DND-41 (cell line): ENCODE measurements at regions not wholly inside any gene's neighbourhood (a gene's known extent, or its start where the extent isn't known, plus 50 kb on each side); places are given as distances from the start of the nearest gene placed in this dataset.

ENCODE experiments used
- ATAC-seq: fragments of 200-7000 bp; cut with Tn5 transposase; 3 replicates; pipeline ENCODE4 v1.9.1; 2021; ENCODE audit warnings: low read depth; ENCODE audit not compliant: insufficient read depth
- DNase-seq: peaks from one replicate; pipeline ENCODE4 v3.0.0-alpha.2; 2020
- H2AFZ ChIP-seq: 2 replicates; pipeline ENCODE4 v1.6.0; 2012; ENCODE audit warnings: low read depth, low read length
- H3K27ac ChIP-seq: 2 replicates; pipeline ENCODE4 v1.5.1; 2012; ENCODE audit warnings: low read length, inconsistent platforms
- H3K27me3 ChIP-seq: fragments of 200-600 bp; sonication (generic); 2 replicates; pipeline ENCODE4 v1.6.0; 2012; ENCODE audit warnings: low read length, mild to moderate bottlenecking, inconsistent platforms; ENCODE audit not compliant: insufficient read depth, poor library complexity
- H3K36me3 ChIP-seq: 2 replicates; pipeline ENCODE4 v1.5.1; 2012; ENCODE audit warnings: low read length, inconsistent platforms; ENCODE audit not compliant: insufficient read depth
- H3K4me1 ChIP-seq: 2 replicates; pipeline ENCODE4 v1.5.1; 2012; ENCODE audit warnings: mild to moderate bottlenecking, low read length; ENCODE audit not compliant: insufficient read depth
- H3K4me2 ChIP-seq: 2 replicates; pipeline ENCODE4 v1.6.0; 2012; ENCODE audit warnings: mild to moderate bottlenecking, moderate library complexity, low read length, inconsistent platforms; ENCODE audit not compliant: insufficient read depth
- H3K4me3 ChIP-seq, 2 experiments: fragments of 200-600 bp in 1 of 2; shearing (Covaris generic) in 1 of 2; 2 replicates each; pipeline ENCODE4 v1.5.1; 2012 to 2016; ENCODE audit warnings: inconsistent platforms in 2 of 2, low read length in 2 of 2, mild to moderate bottlenecking in 2 of 2, low read depth in 1 of 2, moderate library complexity in 1 of 2
- H3K79me2 ChIP-seq: 2 replicates; pipeline ENCODE4 v1.6.0; 2012; ENCODE audit warnings: low read length, inconsistent platforms; ENCODE audit not compliant: insufficient read depth
- H3K9ac ChIP-seq: 2 replicates; pipeline ENCODE4 v1.6.0; 2012; ENCODE audit warnings: low read depth, mild to moderate bottlenecking, inconsistent platforms, low read length, moderate library complexity
- H3K9me3 ChIP-seq: 2 replicates; pipeline ENCODE4 v1.5.1; 2012; ENCODE audit warnings: low read length, moderate library complexity, mild to moderate bottlenecking, inconsistent platforms; ENCODE audit not compliant: insufficient read depth, severe bottlenecking
- H4K20me1 ChIP-seq: 2 replicates; pipeline ENCODE4 v1.6.0; 2012; ENCODE audit warnings: low read length; ENCODE audit not compliant: insufficient read depth
- EZH2 ChIP-seq: IDR thresholded peaks from 3 replicates; pipeline ENCODE4 v1.6.1; 2012; ENCODE audit warnings: borderline replicate concordance, low read depth, mild to moderate bottlenecking, moderate library complexity, low read length, inconsistent platforms; ENCODE audit not compliant: severe bottlenecking
- TF ChIP-seq, protein P1 (sequence below): IDR thresholded peaks from 2 replicates; pipeline ENCODE4 v1.5.1; 2012; ENCODE audit warnings: borderline replicate concordance, low read length, moderate library complexity, mild to moderate bottlenecking; ENCODE audit not compliant: poor library complexity, severe bottlenecking; ENCODE audit errors: extremely low read depth

DNA sequence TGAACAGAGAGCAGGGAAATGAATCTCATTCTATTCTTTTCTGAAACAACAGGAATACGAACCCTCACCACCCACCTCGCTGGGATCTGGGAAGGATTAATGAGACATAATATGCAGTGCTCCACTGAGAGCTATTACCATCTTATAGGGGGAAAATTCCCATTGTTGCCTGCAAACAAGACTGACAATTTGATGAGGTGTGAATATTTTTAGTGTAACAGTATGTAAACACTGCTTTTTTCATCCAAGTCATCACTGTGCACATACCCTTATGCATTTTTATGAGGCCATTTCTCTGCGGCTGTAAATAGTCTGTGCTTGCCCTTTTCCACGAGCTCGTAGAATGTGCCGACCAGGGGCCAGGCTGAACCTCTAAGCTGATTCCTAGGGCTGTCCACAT is 285.6 kb upstream of the CPEB2 start:
- no peaks in the 10 kb centered on the region for H3K27me3 ChIP-seq
- H3K9me3 ChIP-seq, result no peaks in the 10 kb centered on the region
- ATAC-seq (no peak), DNase-seq (no peak)
- H4K20me1 ChIP-seq, result no peaks in the 10 kb centered on the region
- H2AFZ ChIP-seq, result no peak overlapping the region
- H3K36me3 ChIP-seq, result no peaks in the 10 kb centered on the region
- H3K4me2 ChIP-seq, result no peak overlapping the region
- H3K9ac ChIP-seq, result no peak overlapping the region
- no peak overlapping the region for H3K4me3 ChIP-seq
- TF ChIP-seq, protein P1, sequence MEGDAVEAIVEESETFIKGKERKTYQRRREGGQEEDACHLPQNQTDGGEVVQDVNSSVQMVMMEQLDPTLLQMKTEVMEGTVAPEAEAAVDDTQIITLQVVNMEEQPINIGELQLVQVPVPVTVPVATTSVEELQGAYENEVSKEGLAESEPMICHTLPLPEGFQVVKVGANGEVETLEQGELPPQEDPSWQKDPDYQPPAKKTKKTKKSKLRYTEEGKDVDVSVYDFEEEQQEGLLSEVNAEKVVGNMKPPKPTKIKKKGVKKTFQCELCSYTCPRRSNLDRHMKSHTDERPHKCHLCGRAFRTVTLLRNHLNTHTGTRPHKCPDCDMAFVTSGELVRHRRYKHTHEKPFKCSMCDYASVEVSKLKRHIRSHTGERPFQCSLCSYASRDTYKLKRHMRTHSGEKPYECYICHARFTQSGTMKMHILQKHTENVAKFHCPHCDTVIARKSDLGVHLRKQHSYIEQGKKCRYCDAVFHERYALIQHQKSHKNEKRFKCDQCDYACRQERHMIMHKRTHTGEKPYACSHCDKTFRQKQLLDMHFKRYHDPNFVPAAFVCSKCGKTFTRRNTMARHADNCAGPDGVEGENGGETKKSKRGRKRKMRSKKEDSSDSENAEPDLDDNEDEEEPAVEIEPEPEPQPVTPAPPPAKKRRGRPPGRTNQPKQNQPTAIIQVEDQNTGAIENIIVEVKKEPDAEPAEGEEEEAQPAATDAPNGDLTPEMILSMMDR, result no peak
- no peak for TF ChIP-seq EZH2
- H3K79me2 ChIP-seq, result no peaks in the 10 kb centered on the region
- no peak overlapping the region for H3K27ac ChIP-seq
- no peaks in the 10 kb centered on the region for H3K4me1 ChIP-seq

DNA sequence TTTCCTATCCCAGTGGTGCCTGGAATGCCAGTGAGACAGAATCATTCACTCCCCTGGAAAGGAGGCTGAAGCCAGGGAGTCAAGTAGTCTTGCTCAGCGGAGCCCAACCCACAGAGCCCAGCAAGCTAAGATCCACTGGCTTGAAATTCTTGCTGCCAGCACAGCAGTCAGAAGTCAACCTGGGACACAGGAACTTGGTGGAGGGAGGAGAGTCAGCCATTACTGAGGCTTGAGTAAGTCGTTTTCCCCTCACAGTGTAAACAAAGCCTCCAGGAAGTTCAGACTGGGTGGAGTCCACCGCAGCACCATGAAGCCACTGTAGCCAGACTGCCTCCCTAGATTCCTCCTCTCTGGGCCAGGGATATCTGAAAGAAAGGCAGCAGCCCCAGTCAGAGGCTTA is 283.2 kb upstream of the CPEB2 start:
- H3K4me3 ChIP-seq, result no peak overlapping the region
- no peaks in the 10 kb centered on the region for H3K4me1 ChIP-seq
- no peak overlapping the region for H3K27ac ChIP-seq
- DNase-seq (no peak), ATAC-seq (no peak)
- no peaks in the 10 kb centered on the region for H3K9me3 ChIP-seq
- H3K27me3 ChIP-seq, result no peaks in the 10 kb centered on the region
- H3K4me2 ChIP-seq, result no peak overlapping the region
- TF ChIP-seq EZH2, result no peak
- TF ChIP-seq, protein P1, result no peak
- H3K79me2 ChIP-seq, result no peaks in the 10 kb centered on the region
- H2AFZ ChIP-seq, result no peak overlapping the region
- H3K36me3 ChIP-seq, result no peaks in the 10 kb centered on the region
- no peaks in the 10 kb centered on the region for H4K20me1 ChIP-seq
- H3K9ac ChIP-seq, result no peak overlapping the region

DNA sequence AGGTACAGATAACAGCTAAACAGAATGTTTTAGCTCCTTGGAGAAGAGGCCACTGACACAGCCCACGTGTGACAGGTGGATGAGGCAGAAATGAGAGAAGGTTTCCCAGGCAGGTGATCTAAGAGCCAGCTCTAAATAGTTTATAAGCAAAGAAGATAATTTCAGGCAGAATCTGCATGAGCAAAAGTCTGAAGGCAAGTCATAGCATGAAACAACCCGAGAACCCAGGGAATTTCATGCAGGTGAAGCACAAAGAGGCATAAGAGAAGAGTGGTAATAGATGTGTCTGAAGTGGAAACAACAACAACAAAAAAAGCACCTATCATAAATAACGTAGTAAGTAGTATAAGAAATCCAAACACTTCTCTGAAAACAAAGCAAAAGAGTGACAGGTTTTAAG is 275.8 kb upstream of the CPEB2 start:
- Histone ChIP-seq H3K27me3 (no peaks in the 10 kb centered on the region), H3K9me3 (no peaks in the 10 kb centered on the region), H2AFZ (no peak overlapping the region), H4K20me1 (no peaks in the 10 kb centered on the region), H3K4me2 (no peak overlapping the region), H3K79me2 (no peaks in the 10 kb centered on the region), H3K4me1 (no peaks in the 10 kb centered on the region), H3K4me3 (no peak overlapping the region), H3K9ac (no peak overlapping the region), H3K27ac (no peak overlapping the region), H3K36me3 (no peaks in the 10 kb centered on the region)
- ATAC-seq (no peak), DNase-seq (no peak)
- no peak for TF ChIP-seq EZH2
- TF ChIP-seq, protein P1, result no peak

DNA sequence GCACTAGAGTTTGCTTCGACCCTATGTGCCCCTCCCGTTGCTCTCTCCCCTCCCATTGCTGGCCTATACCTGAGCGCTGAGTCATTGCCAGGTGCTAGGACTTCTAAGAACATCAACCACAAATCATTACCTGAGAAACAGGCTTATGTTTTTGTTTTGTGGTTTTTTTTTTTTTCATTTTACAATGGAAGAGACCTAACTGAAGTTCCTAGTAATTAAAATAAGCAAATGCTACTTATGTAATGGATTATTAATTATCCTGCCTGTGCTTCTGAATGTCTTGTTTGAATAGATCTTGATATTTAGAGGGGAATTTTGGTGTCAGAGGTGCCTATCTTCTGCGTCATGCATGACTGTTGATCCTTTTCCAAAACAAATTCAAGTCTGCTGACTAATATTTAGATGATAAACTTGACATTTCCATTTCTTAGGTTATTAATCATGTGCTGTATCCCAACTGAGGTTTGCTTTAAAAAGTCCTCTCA is 275.4 kb upstream of the CPEB2 start:
- Histone ChIP-seq H3K27me3 (no peaks in the 10 kb centered on the region), H4K20me1 (no peaks in the 10 kb centered on the region), H3K9me3 (no peaks in the 10 kb centered on the region), H3K27ac (no peak overlapping the region), H3K4me3 (no peak overlapping the region), H3K4me2 (no peak overlapping the region), H3K36me3 (no peaks in the 10 kb centered on the region), H3K79me2 (no peaks in the 10 kb centered on the region), H3K4me1 (no peaks in the 10 kb centered on the region), H2AFZ (no peak overlapping the region), H3K9ac (no peak overlapping the region)
- TF ChIP-seq, protein P1, result no peak
- no peak for TF ChIP-seq EZH2
- ATAC-seq, result no peak
- DNase-seq, result no peak
